ENCODE measurements at regions not wholly inside any gene's neighbourhood (a gene's known extent, or its start where the extent isn't known, plus 50 kb on each side); places are given as distances from the start of the nearest gene placed in this dataset.
"Not testable (repeated sequence)": the region's sequence is repeated elsewhere in the genome, so short reads cannot be mapped to it uniquely, and the experiment has no call there.

DNA sequence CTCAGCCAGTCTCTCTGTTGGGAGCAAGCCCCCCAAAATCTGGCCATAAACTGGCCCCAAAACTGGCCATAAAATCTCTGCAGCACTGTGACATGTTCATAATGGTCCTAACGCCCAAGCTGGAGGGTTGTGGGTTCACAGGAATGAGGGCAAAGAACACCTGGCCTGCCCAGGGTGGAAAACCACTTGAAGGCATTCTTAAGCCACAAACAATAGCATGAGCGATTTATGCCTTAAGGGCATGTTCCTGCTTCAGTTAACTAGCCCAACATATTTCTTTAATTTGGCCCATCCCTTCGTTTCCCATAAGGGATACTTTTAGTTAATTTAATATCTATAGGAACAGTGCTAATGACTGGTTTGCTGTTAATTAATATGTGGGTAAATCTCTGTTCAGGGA lies 205.8 kb downstream of the ALG10 start:
- TF ChIP-seq, protein P1, sequence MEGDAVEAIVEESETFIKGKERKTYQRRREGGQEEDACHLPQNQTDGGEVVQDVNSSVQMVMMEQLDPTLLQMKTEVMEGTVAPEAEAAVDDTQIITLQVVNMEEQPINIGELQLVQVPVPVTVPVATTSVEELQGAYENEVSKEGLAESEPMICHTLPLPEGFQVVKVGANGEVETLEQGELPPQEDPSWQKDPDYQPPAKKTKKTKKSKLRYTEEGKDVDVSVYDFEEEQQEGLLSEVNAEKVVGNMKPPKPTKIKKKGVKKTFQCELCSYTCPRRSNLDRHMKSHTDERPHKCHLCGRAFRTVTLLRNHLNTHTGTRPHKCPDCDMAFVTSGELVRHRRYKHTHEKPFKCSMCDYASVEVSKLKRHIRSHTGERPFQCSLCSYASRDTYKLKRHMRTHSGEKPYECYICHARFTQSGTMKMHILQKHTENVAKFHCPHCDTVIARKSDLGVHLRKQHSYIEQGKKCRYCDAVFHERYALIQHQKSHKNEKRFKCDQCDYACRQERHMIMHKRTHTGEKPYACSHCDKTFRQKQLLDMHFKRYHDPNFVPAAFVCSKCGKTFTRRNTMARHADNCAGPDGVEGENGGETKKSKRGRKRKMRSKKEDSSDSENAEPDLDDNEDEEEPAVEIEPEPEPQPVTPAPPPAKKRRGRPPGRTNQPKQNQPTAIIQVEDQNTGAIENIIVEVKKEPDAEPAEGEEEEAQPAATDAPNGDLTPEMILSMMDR (IDR thresholded peaks at IDR 0.05) = not testable (repeated sequence)
- TF ChIP-seq POLR2A (IDR thresholded peaks at IDR 0.05) = not testable (repeated sequence)
